Endothelial cell of umbilical vein (primary cell): ENCODE measurements at regions not wholly inside any gene's neighbourhood (a gene's known extent, or its start where the extent isn't known, plus 50 kb on each side); places are given as distances from the start of the nearest gene placed in this dataset.

ENCODE experiments used
- BruUV-seq: library from RNA; stranded (reverse); fragments of 400-500 nt; replicated peaks from 2 replicates; lab custom pipeline; 2021; lab: Mats Ljungman, UMichigan
- CTCF ChIA-PET: fragments of 300-600, 350-600 bp; sonication (Branson Sonifier 250); formaldehyde crosslinking; loops from one replicate; lab custom pipeline; 2021; ENCODE audit warnings: antibody characterized with exemption, inconsistent platforms; lab: Charles Lee
- POLR2A ChIA-PET: fragments of 300-600, 350-600 bp; sonication (Branson Sonifier 250); formaldehyde crosslinking; loops from one replicate; lab custom pipeline; 2021; ENCODE audit warnings: antibody characterized with exemption, inconsistent platforms; lab: Charles Lee
- DNase-seq: peaks from one replicate; pipeline ENCODE4 v3.0.0-alpha.2; 2011; ENCODE audit warnings: low read depth, low spot score
- FAIRE-seq: peaks from 2 replicates; lab custom pipeline; 2011; peaks lifted over from hg19 to GRCh38; lab: Jason Lieb, UNC
- H2AFZ ChIP-seq: 2 replicates; pipeline ENCODE4 v1.6.0; 2012; ENCODE audit warnings: low read depth, low read length, control low read depth, inconsistent platforms
- H3K27ac ChIP-seq: 2 replicates; pipeline ENCODE4 v1.5.1; 2011; ENCODE audit warnings: low read depth, mild to moderate bottlenecking, control low read depth, low read length, moderate library complexity; ENCODE audit not compliant: insufficient read depth
- H3K27me3 ChIP-seq, 2 experiments: 2 replicates each; pipeline versions ENCODE4 v1.6.0 to v1.6.1; 2011; ENCODE audit warnings: low read length in 2 of 2, mixed read lengths in 1 of 2; ENCODE audit not compliant: control insufficient read depth in 2 of 2, insufficient read depth in 2 of 2
- H3K36me3 ChIP-seq, 2 experiments: 2 replicates in 1 of 2; 3 replicates in 1 of 2; pipeline ENCODE4 v1.5.1; 2011; ENCODE audit warnings: low read length in 2 of 2, mild to moderate bottlenecking in 1 of 2, moderate library complexity in 1 of 2; ENCODE audit not compliant: control insufficient read depth in 2 of 2, insufficient read depth in 2 of 2; ENCODE audit errors: extremely low read depth in 1 of 2
- H3K4me1 ChIP-seq: 3 replicates; pipeline ENCODE4 v1.5.1; 2011; ENCODE audit warnings: mild to moderate bottlenecking, low read length; ENCODE audit not compliant: control insufficient read depth, insufficient read depth; ENCODE audit errors: extremely low read depth
- H3K4me2 ChIP-seq: 2 replicates; pipeline ENCODE4 v1.6.1; 2011; ENCODE audit warnings: low read length, control low read depth, mixed read lengths; ENCODE audit not compliant: insufficient read depth
- H3K4me3 ChIP-seq, 3 experiments: fragments of 200-600 bp in 1 of 3; sonication (generic), shearing (Covaris generic) in 1 of 3; replicated peaks in 1 of 3; 2 replicates each; pipeline ENCODE4 v1.5.1; 2011 to 2016; ENCODE audit warnings: control low read depth in 3 of 3, low read length in 3 of 3, mild to moderate bottlenecking in 2 of 3, inconsistent platforms in 1 of 3, low read depth in 1 of 3, moderate library complexity in 1 of 3; ENCODE audit not compliant: insufficient read depth in 1 of 3
- H3K79me2 ChIP-seq: 2 replicates; pipeline ENCODE4 v1.6.0; 2012; ENCODE audit warnings: low read length, inconsistent platforms; ENCODE audit not compliant: control insufficient read depth, insufficient read depth
- H3K9ac ChIP-seq: replicated peaks from 2 replicates; pipeline ENCODE3; 2011; ENCODE audit warnings: low read length, control low read depth; ENCODE audit not compliant: insufficient read depth; ENCODE audit errors: extremely low read depth
- H3K9me1 ChIP-seq: replicated peaks from 3 replicates; pipeline ENCODE4 v1.6.0; 2011; ENCODE audit warnings: mild to moderate bottlenecking, low read length; ENCODE audit not compliant: control insufficient read depth, insufficient read depth; ENCODE audit errors: extremely low read depth
- H3K9me3 ChIP-seq: replicated peaks from 2 replicates; pipeline ENCODE4 v1.5.1; 2012; ENCODE audit warnings: low read length, inconsistent platforms; ENCODE audit not compliant: control insufficient read depth, insufficient read depth
- H4K20me1 ChIP-seq: replicated peaks from 2 replicates; pipeline ENCODE3; 2011; ENCODE audit warnings: mild to moderate bottlenecking, low read length; ENCODE audit not compliant: control insufficient read depth, insufficient read depth; ENCODE audit errors: extremely low read depth
- CTCF ChIP-seq, 2 donors: IDR thresholded peaks; 1 replicate in 1 of 2; 2 replicates in 1 of 2; pipeline ENCODE4 v1.5.1; 2011; ENCODE audit warnings: low read length in 2 of 2, mild to moderate bottlenecking in 2 of 2, moderate library complexity in 2 of 2, control low read depth in 1 of 2, inconsistent platforms in 1 of 2, low read depth in 1 of 2; ENCODE audit not compliant: insufficient read depth in 1 of 2; ENCODE audit errors: extremely low read depth in 1 of 2
- EZH2 ChIP-seq: IDR thresholded peaks from 2 replicates; pipeline ENCODE4 v1.6.1; 2012; ENCODE audit warnings: borderline replicate concordance, low read depth, mild to moderate bottlenecking, moderate library complexity, low read length, inconsistent platforms; ENCODE audit not compliant: severe bottlenecking
- FOS ChIP-seq: IDR thresholded peaks from 2 replicates; pipeline ENCODE4 v1.6.1; 2011; ENCODE audit warnings: mild to moderate bottlenecking, low read length, moderate library complexity, borderline replicate concordance; ENCODE audit not compliant: insufficient read depth
- GATA2 ChIP-seq: IDR thresholded peaks from 2 replicates; pipeline ENCODE4 v1.7.0; 2011; ENCODE audit warnings: low read depth, mild to moderate bottlenecking, moderate library complexity, mixed read lengths, low read length; ENCODE audit not compliant: insufficient read length, insufficient read depth
- MYC ChIP-seq: IDR thresholded peaks from one replicate; pipeline ENCODE4 v1.6.1; 2011; ENCODE audit warnings: mild to moderate bottlenecking, low read depth, low read length
- POLR2A ChIP-seq: IDR thresholded peaks from 2 replicates; pipeline ENCODE4 v1.6.1; 2012; ENCODE audit warnings: low read depth, mild to moderate bottlenecking, control low read depth, low read length
- POLR2AphosphoS5 ChIP-seq: IDR thresholded peaks from 2 replicates; pipeline ENCODE4 v1.6.1; 2012; ENCODE audit warnings: low read depth, mild to moderate bottlenecking, control low read depth, low read length, moderate library complexity; ENCODE audit not compliant: insufficient read depth
- dilution Hi-C: fragments of 300-500 bp; cut with MboI; formaldehyde crosslinking; loops from one replicate; pipeline ENCODE4 v1.15.0; 2019; ENCODE audit warnings: low sequenced_read_pairs; ENCODE audit not compliant: extremely low pct_ligation_motif_present
- intact Hi-C: fragments of 100-400 bp; cut with micrococcal nuclease; formaldehyde crosslinking; loops from one replicate; pipeline ENCODE4 v1.10.0; 2022
- TF ChIP-seq, protein P1 (sequence below): IDR thresholded peaks from 2 replicates; pipeline ENCODE4 v1.6.1; 2011; ENCODE audit not compliant: insufficient read depth, insufficient read length

DNA sequence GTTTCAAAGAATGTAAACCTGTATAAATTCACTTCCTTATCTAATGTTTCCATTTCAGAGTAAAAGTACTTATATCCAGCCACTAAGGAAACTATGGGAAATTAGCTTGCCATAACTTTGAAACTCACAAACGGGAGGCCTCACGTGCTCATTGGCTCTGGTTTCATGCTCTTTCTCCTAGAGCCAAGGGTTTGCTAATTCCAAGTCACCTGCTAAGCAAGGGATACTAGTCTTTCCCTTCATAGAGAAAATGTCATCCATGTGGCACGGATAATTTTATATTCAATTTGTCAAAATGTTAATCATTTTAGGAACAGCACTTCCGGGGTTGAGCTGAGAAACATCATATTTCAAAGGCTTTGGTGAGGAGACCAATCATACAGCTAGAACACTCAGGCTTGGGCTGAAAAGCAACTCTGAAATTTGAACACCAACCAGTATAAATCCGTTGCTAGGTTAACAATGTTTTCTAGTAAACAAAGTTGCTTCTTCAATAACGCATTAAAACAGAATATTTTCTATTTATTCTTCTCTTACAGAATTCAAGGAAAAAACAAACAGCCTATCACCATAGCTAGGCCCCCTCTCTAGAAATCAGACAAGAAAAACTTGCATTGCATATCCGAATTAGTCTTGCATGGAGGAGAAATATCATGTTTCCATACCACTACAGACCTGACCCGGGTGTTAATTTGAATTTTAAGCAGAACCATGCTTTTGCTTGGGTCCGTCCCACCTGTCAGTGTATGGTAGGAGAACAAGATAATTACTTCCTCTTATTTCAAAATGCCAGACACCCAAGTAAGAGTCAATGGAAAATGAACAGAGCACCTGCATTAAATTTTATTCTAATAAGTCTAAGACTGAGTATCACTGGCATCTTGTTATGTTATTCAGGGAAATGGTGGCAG is 196.1 kb upstream of the ESRRG start:
- Histone ChIP-seq H3K4me2 (no peak overlapping the region), H3K79me2 (no peaks in the 10 kb centered on the region), H3K27me3 (no peaks in the 10 kb centered on the region), H3K9me3 (peaks cover 9% of the 10 kb centered on the region), H3K36me3 (no peaks in the 10 kb centered on the region), H3K9ac (no peak overlapping the region), H3K4me1 (no peaks in the 10 kb centered on the region), H4K20me1 (no peaks in the 10 kb centered on the region), H3K9me1 (no peaks in the 10 kb centered on the region), H3K4me3 (no peak overlapping the region), H3K27ac (no peak overlapping the region), H2AFZ (no peak overlapping the region)
- BruUV-seq = no TSS peak
- FAIRE-seq (no peak), DNase-seq (no peak)
- intact Hi-C loops (no loop called here), dilution Hi-C loops (no loop called here)
- TF ChIP-seq POLR2AphosphoS5 (no peak), MYC (no peak), GATA2 (no peak), FOS (no peak), EZH2 (no peak), CTCF (IDR thresholded peaks at IDR 0.05; ENCODE audit: extremely low read depth in 1 of 2, insufficient read depth in 1 of 2, low read depth in 1 of 2, low read length in 2 of 2) (no peak), POLR2A (no peak)
- TF ChIP-seq, protein P1, sequence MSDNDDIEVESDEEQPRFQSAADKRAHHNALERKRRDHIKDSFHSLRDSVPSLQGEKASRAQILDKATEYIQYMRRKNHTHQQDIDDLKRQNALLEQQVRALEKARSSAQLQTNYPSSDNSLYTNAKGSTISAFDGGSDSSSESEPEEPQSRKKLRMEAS = no peak
- POLR2A ChIA-PET = no interaction called here
- CTCF ChIA-PET = interaction anchor here (1.2 kb wide), 1 partner anchor 13 kb away, joined by 3 read pairs; no protein-coding TSS in a partner anchor
